ENCODE measurements at regions not wholly inside any gene's neighbourhood (a gene's known extent, or its start where the extent isn't known, plus 50 kb on each side); places are given as distances from the start of the nearest gene placed in this dataset.

GRCh38 chr3:25043749-25044148, 384.3 kb upstream of the RARB start:
- Mint-ChIP-seq H3K4me3 (no peak overlapping the region), H3K9me3 (peaks cover 0 to 13% (median 2%) of the 10 kb centered on the region in 7 donors), H3K36me3 (no peaks in the 10 kb centered on the region), H3K27me3 (no peaks in the 10 kb centered on the region), H3K4me1 (no peaks in the 10 kb centered on the region), H3K27ac (no peak overlapping the region)
- H3K27ac ChIP-seq (ENCODE audit: insufficient read depth, low read length, poor library complexity, severe bottlenecking): no peak overlapping the region
- DNase-seq (no peak), ATAC-seq (ENCODE audit: low read depth in 2 of 2) (no peak)
- no peaks in the 10 kb centered on the region for H3K4me1 ChIP-seq (ENCODE audit: control insufficient read depth, insufficient read depth, low read length, poor library complexity, severe bottlenecking)
- no peak overlapping the region for H3K4me3 ChIP-seq (ENCODE audit: low read depth, low read length)
- H3K36me3 ChIP-seq (ENCODE audit: control insufficient read depth, insufficient read depth, low read length): no peaks in the 10 kb centered on the region
- no peaks in the 10 kb centered on the region for H3K27me3 ChIP-seq (ENCODE audit: control insufficient read depth, insufficient read depth, low read length)
- H3K9me3 ChIP-seq (ENCODE audit: control insufficient read depth in 2 of 2, low read length in 2 of 2): no peaks in the 10 kb centered on the region

GRCh38 chr3:25044762-25045710, 383.0 kb upstream of the RARB start:
- Histone ChIP-seq H3K36me3 (ENCODE audit: control insufficient read depth, insufficient read depth, low read length) (no peaks in the 10 kb centered on the region), H3K4me3 (ENCODE audit: low read depth, low read length) (no peak overlapping the region), H3K27ac (ENCODE audit: insufficient read depth, low read length, poor library complexity, severe bottlenecking) (no peak overlapping the region), H3K4me1 (ENCODE audit: control insufficient read depth, insufficient read depth, low read length, poor library complexity, severe bottlenecking) (no peaks in the 10 kb centered on the region), H3K27me3 (ENCODE audit: control insufficient read depth, insufficient read depth, low read length) (no peaks in the 10 kb centered on the region), H3K9me3 (ENCODE audit: control insufficient read depth in 2 of 2, low read length in 2 of 2) (no peaks in the 10 kb centered on the region)
- DNase-seq (no peak), ATAC-seq (ENCODE audit: low read depth in 2 of 2) (no peak)
- Mint-ChIP-seq H3K4me1 (no peaks in the 10 kb centered on the region), H3K36me3 (no peaks in the 10 kb centered on the region), H3K27me3 (no peaks in the 10 kb centered on the region), H3K9me3 (peaks cover 0 to 7% (median 1%) of the 10 kb centered on the region in 7 donors), H3K4me3 (no peak overlapping the region), H3K27ac (no peak overlapping the region)

- no peak overlapping the region for H3K4me3 Mint-ChIP-seq
- H3K27me3 Mint-ChIP-seq: no peaks in the 10 kb centered on the region
- H3K36me3 Mint-ChIP-seq: no peaks in the 10 kb centered on the region
Measured at GRCh38 chr3:25046911-25047771, 380.9 kb upstream of the RARB start.

GRCh38 chr3:25049304-25049703, 378.8 kb upstream of the RARB start:
- Mint-ChIP-seq H3K4me1 (no peaks in the 10 kb centered on the region), H3K27me3 (no peaks in the 10 kb centered on the region), H3K36me3 (no peaks in the 10 kb centered on the region), H3K27ac (no peak overlapping the region), H3K9me3 (peaks cover 2 to 8% (median 4%) of the 10 kb centered on the region in 7 donors), H3K4me3 (no peak overlapping the region)
- H3K4me1 ChIP-seq (ENCODE audit: control insufficient read depth, insufficient read depth, low read length, poor library complexity, severe bottlenecking): no peaks in the 10 kb centered on the region
- no peak overlapping the region for H3K27ac ChIP-seq (ENCODE audit: insufficient read depth, low read length, poor library complexity, severe bottlenecking)
- DNase-seq (no peak), ATAC-seq (ENCODE audit: low read depth in 2 of 2) (no peak)
- no peaks in the 10 kb centered on the region for H3K9me3 ChIP-seq (ENCODE audit: control insufficient read depth in 2 of 2, low read length in 2 of 2)
- H3K36me3 ChIP-seq (ENCODE audit: control insufficient read depth, insufficient read depth, low read length): no peaks in the 10 kb centered on the region
- H3K27me3 ChIP-seq (ENCODE audit: control insufficient read depth, insufficient read depth, low read length): no peaks in the 10 kb centered on the region
- H3K4me3 ChIP-seq (ENCODE audit: low read depth, low read length): no peak overlapping the region

More at GRCh38 chr3:25046911-25047771, 380.9 kb upstream of the RARB start:
- H3K9me3 Mint-ChIP-seq: peaks cover 1 to 8% (median 3%) of the 10 kb centered on the region in 7 donors
- DNase-seq (no peak), ATAC-seq (ENCODE audit: low read depth in 2 of 2) (no peak)
- no peaks in the 10 kb centered on the region for H3K27me3 ChIP-seq (ENCODE audit: control insufficient read depth, insufficient read depth, low read length)
- no peaks in the 10 kb centered on the region for H3K4me1 Mint-ChIP-seq
- no peaks in the 10 kb centered on the region for H3K9me3 ChIP-seq (ENCODE audit: control insufficient read depth in 2 of 2, low read length in 2 of 2)
- no peaks in the 10 kb centered on the region for H3K4me1 ChIP-seq (ENCODE audit: control insufficient read depth, insufficient read depth, low read length, poor library complexity, severe bottlenecking)
- H3K27ac ChIP-seq (ENCODE audit: insufficient read depth, low read length, poor library complexity, severe bottlenecking): no peak overlapping the region
- H3K27ac Mint-ChIP-seq: no peak overlapping the region
- no peak overlapping the region for H3K4me3 ChIP-seq (ENCODE audit: low read depth, low read length)
- no peaks in the 10 kb centered on the region for H3K36me3 ChIP-seq (ENCODE audit: control insufficient read depth, insufficient read depth, low read length)

- no peaks in the 10 kb centered on the region for H3K27me3 ChIP-seq (ENCODE audit: control insufficient read depth, insufficient read depth, low read length)
- no peak for DNase-seq
- Mint-ChIP-seq H3K4me3 (no peak overlapping the region), H3K9me3 (peaks cover 2 to 15% (median 4%) of the 10 kb centered on the region in 7 donors), H3K27ac (no peak overlapping the region), H3K4me1 (no peaks in the 10 kb centered on the region), H3K27me3 (no peaks in the 10 kb centered on the region), H3K36me3 (no peaks in the 10 kb centered on the region)
- no peak for ATAC-seq (ENCODE audit: low read depth in 2 of 2)
- H3K4me3 ChIP-seq (ENCODE audit: low read depth, low read length): no peak overlapping the region
- no peak overlapping the region for H3K27ac ChIP-seq (ENCODE audit: insufficient read depth, low read length, poor library complexity, severe bottlenecking)
- H3K4me1 ChIP-seq (ENCODE audit: control insufficient read depth, insufficient read depth, low read length, poor library complexity, severe bottlenecking): no peaks in the 10 kb centered on the region
- H3K9me3 ChIP-seq (ENCODE audit: control insufficient read depth in 2 of 2, low read length in 2 of 2): no peaks in the 10 kb centered on the region
- no peaks in the 10 kb centered on the region for H3K36me3 ChIP-seq (ENCODE audit: control insufficient read depth, insufficient read depth, low read length)
Measured at GRCh38 chr3:25053360-25053759, 374.7 kb upstream of the RARB start.

GRCh38 chr3:25056036-25056755, 371.9 kb upstream of the RARB start:
- Mint-ChIP-seq H3K9me3 (peaks cover 0 to 11% (median 2%) of the 10 kb centered on the region in 7 donors), H3K27ac (no peak overlapping the region), H3K4me3 (no peak overlapping the region), H3K4me1 (no peaks in the 10 kb centered on the region), H3K27me3 (no peaks in the 10 kb centered on the region), H3K36me3 (no peaks in the 10 kb centered on the region)
- H3K9me3 ChIP-seq (ENCODE audit: control insufficient read depth in 2 of 2, low read length in 2 of 2): no peaks in the 10 kb centered on the region
- no peak overlapping the region for H3K4me3 ChIP-seq (ENCODE audit: low read depth, low read length)
- DNase-seq (no peak), ATAC-seq (ENCODE audit: low read depth in 2 of 2) (no peak)
- H3K27me3 ChIP-seq (ENCODE audit: control insufficient read depth, insufficient read depth, low read length): no peaks in the 10 kb centered on the region
- H3K4me1 ChIP-seq (ENCODE audit: control insufficient read depth, insufficient read depth, low read length, poor library complexity, severe bottlenecking): no peaks in the 10 kb centered on the region
- H3K27ac ChIP-seq (ENCODE audit: insufficient read depth, low read length, poor library complexity, severe bottlenecking): no peak overlapping the region
- H3K36me3 ChIP-seq (ENCODE audit: control insufficient read depth, insufficient read depth, low read length): no peaks in the 10 kb centered on the region

- no peaks in the 10 kb centered on the region for H3K27me3 ChIP-seq (ENCODE audit: control insufficient read depth, insufficient read depth, low read length)
- no peaks in the 10 kb centered on the region for H3K4me1 ChIP-seq (ENCODE audit: control insufficient read depth, insufficient read depth, low read length, poor library complexity, severe bottlenecking)
- H3K36me3 ChIP-seq (ENCODE audit: control insufficient read depth, insufficient read depth, low read length): no peaks in the 10 kb centered on the region
- Mint-ChIP-seq H3K9me3 (peaks cover 0 to 11% (median under 1%) of the 10 kb centered on the region in 7 donors), H3K4me1 (no peaks in the 10 kb centered on the region), H3K36me3 (no peaks in the 10 kb centered on the region), H3K27me3 (no peaks in the 10 kb centered on the region), H3K4me3 (no peak overlapping the region), H3K27ac (no peak overlapping the region)
- DNase-seq (no peak), ATAC-seq (ENCODE audit: low read depth in 2 of 2) (no peak)
- H3K4me3 ChIP-seq (ENCODE audit: low read depth, low read length): no peak overlapping the region
- no peaks in the 10 kb centered on the region for H3K9me3 ChIP-seq (ENCODE audit: control insufficient read depth in 2 of 2, low read length in 2 of 2)
- H3K27ac ChIP-seq (ENCODE audit: insufficient read depth, low read length, poor library complexity, severe bottlenecking): no peak overlapping the region
Measured at GRCh38 chr3:25056803-25057351, 371.2 kb upstream of the RARB start.

Data from CD4-positive, CD25-positive, alpha-beta regulatory T cell (primary cell).